NCI-H1930 (cell line): ENCODE measurements at regions not wholly inside any gene's neighbourhood (a gene's known extent, or its start where the extent isn't known, plus 50 kb on each side); places are given as distances from the start of the nearest gene placed in this dataset.
"Not testable (repeated sequence)": the region's sequence is repeated elsewhere in the genome, so short reads cannot be mapped to it uniquely, and the experiment has no call there.

Experiments used
- DNase-seq, 2 experiments: peaks; one replicate each; lab custom pipeline; 2025; lab: John Stamatoyannopoulos, UW

- DNase-seq, result no peak
These were observed 231.3 kb upstream of the SLC30A5 start for GRCh38 chr5:68862560-68862959.

GRCh38 chr5:68865192-68865591, 228.6 kb upstream of the SLC30A5 start:
- DNase-seq, result not testable (repeated sequence)

GRCh38 chr5:68872088-68872839, 221.6 kb upstream of the SLC30A5 start:
- no peak for DNase-seq

DNA sequence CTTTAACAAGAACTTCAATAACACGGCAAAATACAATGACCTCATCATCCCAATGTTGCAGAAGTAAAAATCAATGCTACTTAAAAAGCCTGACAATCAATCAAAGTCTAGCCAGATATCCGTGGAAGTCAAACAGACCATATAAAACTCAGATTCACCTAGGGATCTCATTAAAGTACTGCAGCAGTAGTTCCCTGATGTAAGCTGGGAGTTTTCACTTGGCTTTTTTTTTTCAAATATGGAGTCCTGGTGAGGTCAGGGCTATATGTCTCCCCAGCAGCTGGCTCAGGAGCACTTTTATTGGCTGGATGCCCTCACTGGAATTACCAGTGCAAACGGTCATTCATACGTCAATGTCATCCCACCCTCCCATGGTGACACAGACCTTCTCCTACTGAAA, 220.6 kb upstream of the SLC30A5 start:
- DNase-seq, result no peak

DNA sequence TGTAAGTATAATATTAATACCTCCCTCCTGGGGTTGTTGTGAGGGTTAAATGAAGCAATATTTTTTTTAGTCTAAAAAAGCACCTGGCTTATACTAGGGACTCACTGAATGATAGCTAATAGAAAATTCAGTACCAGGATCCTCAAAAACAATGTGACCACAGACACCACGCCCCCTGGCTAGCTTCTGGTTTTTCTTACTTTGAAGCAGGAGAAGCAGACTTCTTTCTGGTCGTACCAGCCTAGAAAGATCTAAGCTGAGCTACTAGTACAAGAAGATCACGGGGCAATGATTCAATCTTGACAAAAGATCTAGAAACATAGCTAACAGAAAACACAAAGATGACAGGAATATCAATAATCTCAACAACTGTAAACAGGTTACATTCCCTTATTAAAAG, 218.5 kb upstream of the SLC30A5 start:
- no peak for DNase-seq

- no peak for DNase-seq
These were observed 210.4 kb upstream of the SLC30A5 start for GRCh38 chr5:68883436-68883835.

DNA sequence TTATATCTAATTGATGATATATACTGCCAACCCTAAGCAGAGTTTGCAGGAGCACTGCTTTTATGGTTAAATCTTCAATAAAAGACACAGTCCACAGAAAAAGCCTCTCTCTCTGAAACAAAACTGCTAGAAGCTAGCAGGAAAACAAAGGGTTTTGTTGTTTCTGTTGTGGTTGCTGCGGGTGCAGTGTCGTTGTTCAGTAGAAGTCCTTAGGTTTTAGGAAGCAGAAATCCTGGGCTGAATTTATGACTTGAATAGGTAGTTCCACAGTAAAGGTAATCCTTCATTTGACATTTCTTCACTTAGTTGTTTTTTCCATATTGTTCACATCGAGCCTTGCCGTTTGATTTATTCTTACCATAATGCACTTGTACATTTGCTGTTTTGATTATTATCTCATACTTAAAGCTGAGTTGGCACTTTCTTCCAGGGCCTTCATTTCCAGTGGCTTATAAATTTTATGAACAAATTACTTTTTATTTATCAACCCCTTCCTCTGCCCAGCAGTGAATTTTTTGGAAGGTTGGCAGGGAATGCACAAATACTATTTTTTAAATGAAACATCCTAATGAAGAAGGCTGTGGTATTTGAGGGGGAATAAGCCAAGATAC, 209.6 kb upstream of the SLC30A5 start:
- DNase-seq, result no peak

GRCh38 chr5:68884883-68885282, 208.9 kb upstream of the SLC30A5 start:
- no peak for DNase-seq

GRCh38 chr5:68886814-68887213, 207.0 kb upstream of the SLC30A5 start:
- DNase-seq, result no peak

GRCh38 chr5:68891718-68892117, 202.1 kb upstream of the SLC30A5 start:
- DNase-seq, result no peak

GRCh38 chr5:68894673-68895072, 199.1 kb upstream of the SLC30A5 start:
- DNase-seq, result no peak

DNA sequence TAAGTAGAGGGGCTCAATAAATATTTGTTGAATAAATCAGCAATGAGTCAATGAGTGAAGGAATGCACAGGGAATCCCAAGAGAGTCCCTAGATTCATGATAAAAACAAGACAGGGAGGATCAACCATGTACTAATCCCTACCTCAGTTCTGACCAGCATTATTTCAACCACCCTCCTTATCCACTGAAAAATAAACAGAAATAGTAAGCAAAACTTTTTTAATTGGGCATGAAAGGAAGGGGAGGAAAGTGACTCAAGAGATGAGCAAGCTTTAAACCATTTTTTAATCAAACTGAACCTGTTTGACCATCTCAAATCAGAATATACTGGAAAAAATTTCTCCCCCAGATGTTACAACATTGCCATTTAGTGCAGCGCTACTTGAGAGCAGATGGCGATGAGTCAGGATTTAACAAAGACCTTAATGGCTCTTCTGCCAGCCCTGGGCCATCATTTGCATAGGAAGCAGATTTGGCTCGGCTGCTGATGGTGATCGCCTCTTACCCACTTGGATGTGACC, 194.8 kb upstream of the SLC30A5 start:
- DNase-seq, result no peak

DNA sequence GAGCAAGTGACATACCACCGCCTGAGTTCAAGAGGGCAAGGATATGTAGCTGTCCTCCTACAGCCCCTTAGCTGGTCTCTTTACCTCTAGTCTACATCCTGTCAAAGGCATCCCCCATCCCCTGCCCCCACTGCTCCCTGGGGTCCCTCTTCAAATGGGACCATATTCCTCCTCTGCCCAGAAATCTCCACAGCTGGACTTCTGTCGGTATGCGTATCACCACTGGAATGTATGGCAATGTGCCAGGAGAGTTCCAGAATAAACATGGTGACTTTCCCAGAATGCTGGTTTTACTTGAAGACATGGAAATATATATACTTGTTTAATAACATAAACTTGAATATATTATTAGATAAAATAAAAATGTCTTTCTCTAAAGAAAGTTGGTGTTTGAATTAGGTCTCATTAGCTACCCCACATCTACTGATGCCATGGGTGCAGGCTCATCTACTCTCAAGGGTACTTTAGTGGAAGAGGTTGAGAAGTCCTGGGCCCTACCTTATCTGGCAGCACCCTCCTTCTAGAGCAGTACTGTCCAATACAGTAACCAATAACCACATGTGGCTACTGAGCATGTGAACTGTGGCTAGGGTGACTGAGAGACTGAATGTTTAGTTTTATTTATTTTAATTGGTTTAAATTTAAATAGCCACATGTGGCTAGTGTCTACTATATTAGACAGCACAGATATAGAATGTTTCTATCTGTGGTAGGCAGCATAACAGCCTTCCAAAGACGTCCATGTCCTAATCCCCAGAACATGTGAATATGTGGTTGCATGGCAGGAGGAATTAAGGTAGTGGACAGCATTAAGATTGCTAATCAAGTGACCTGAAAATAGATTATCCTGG, 181.7 kb upstream of the SLC30A5 start:
- no peak for DNase-seq

DNA sequence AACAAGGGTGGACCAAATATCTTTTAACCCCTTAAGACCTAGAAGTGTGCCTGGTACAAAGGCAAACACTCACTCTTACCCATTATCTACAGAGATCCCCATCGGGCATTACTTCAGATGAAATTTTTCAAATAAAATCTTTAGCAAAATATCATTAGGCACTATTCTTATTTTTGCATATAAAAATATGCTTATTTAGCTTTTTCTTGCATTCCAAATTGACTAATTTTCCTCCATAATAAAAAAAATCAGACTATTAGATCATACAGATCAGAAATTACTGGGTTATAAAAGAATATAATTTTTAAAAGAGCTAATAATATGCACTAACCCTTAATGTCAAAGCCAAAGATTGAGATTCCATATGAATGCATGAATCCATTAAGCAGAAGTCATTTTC, 178.7 kb upstream of the SLC30A5 start:
- no peak for DNase-seq

- DNase-seq, result no peak
These were observed 175.5 kb upstream of the SLC30A5 start for GRCh38 chr5:68918306-68918705.

- DNase-seq, result no peak
These were observed 173.8 kb upstream of the SLC30A5 start for GRCh38 chr5:68919988-68920490.

GRCh38 chr5:68920888-68921287, 172.9 kb upstream of the SLC30A5 start:
- DNase-seq, result no peak

DNA sequence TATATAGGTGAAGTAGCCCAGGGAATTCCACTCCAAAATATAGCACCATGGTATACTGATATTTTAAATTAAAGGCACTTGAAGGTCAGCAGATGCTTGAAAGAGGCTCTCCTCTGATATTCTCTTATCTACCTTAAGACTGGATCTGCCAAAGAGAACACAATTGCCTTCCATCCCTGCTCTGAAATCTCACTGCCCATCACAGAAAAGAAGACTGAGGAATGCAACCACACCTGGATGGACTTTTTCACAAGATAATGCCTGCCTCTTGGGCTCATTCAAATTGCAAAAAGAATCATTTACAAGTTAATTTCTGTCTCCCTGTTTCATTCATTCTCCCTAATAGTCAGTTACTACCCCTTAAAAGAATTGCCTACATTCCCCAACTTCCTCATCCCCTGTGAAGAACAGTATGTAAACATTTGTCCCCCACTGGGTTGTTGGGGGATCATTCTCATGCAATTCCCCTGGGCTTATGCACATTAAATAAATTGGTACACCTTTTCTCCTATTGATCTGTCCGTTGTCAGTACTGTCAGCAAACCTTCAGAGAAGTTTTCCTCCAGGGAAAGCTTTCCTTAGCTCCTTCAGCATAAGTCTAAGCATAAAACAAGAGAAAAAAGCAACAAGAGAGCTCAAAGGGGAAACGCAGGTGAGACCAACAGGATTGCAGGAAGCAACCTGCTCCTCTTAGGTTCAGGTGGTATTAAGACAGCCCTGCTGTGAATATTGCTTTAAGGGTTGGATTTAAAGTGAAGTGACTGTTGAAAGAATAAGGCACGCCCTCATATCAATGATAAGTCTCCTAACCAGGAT, 171.4 kb upstream of the SLC30A5 start:
- no peak for DNase-seq

- DNase-seq, result no peak
These were observed 169.2 kb upstream of the SLC30A5 start for GRCh38 chr5:68924481-68925145.

DNA sequence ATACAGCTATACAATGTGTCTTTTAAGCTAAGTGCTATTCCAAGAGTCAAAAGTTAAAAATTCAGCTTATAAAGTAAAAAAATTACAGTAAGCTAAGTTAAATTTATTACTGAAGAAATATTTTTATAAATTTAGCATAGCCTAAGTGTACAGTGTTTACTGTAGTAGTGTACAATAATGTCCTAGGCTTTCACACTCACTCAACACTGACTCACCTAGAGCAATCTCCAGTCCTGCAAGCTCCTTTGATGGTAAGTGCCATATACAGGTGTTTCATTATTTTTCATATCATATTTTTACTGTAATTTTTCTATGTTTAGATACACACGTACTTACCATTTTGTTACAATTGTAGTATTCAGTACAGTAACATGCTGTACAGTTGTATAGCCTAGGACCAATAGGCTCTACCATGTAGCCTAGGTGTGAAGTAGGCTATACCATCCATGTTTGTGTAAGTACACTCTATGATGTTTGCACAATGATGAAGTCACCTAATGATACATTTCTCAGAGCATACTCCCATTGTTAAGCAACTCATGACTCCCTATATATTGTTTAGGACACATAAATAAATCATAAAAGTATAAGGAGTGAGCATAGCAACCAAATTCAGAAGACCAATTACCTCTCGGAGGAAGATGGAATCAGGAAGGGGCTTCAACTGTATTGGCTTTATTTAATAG, 165.1 kb upstream of the SLC30A5 start:
- no peak for DNase-seq
